HG03103 (cell line): ENCODE measurements at regions not wholly inside any gene's neighbourhood (a gene's known extent, or its start where the extent isn't known, plus 50 kb on each side); places are given as distances from the start of the nearest gene placed in this dataset.
"Not testable (repeated sequence)": the region's sequence is repeated elsewhere in the genome, so short reads cannot be mapped to it uniquely, and the experiment has no call there.

Experiments
- ATAC-seq: cut with Tn5 transposase; IDR thresholded peaks from one replicate; pipeline ENCODE4 v1.9.1; 2021; ENCODE audit warnings: low read depth; ENCODE audit not compliant: unreplicated experiment

DNA sequence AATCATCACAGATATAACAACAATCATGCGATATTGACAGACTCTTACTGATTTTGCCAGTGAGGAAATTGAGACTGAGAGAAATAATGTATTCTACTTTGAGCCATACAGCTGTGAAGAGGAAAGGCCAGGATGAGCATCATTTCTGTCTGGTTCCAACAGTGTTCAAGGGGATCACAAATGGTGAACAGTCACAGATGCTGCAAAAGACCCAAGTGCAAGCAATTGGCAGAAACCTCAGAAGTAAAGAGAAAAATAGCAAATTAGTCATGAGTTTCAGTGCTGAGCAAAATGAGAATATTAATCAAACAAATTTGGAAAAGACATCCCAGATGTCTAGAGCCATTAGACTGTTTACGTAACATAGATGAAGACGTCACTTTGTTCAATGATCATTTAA is 114.1 kb downstream of the RAB38 start:
- ATAC-seq, result no peak

DNA sequence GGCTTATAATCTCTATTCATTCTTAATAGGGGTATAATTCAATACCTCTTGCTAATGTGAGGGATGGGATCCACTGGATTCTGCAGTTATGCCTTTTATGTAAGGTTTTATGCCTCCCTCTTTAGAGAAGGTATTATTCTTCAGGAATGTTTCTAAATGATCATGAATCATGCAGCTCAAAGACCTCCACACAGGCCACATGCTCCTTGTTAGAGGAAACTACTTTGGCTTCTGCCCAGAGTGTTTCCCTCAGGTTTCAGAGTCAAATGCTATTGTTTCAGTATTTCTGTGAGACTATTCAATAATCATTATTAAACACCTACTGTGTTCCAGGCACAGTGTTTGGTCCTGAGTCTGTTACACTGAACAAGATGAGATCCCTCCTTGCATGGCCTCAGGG is 115.9 kb downstream of the RAB38 start:
- ATAC-seq, result no peak

DNA sequence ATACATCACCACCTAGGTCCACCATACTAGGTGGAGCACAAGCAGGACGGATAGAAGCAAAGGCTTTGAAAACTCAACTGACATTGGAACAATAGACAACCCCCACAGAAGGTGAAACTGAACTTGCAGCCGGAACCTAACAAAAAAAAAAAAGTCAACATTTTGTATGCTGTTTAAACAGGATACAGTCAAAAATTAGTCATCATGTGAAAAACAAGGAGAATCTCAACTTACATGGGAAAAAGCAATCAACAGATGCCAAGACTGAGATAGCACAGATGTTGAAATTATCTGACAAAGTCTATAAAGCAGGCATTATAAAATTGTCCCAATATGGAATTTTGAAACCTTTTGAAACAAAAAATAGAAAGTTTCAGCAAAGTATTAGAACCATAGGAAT is 123.8 kb downstream of the RAB38 start:
- ATAC-seq, result no peak

DNA sequence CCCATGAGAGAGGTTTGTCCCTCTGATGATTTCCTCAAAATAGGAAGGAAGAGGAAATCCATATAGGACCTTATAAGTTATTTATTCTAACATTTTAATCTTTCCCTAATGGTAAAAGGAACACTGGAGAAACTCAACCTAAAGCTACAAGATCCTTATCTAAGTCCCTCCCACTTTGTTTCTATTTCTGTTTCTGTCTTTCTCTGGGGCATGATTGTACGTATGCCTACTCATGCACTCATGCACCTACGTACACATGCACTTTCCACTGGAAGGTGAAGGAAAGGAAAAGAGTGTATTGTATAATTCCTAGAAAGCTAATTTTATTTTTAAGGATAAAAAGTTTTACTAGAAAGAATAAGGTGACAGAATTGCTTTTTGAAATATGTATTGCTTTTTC is 125.0 kb downstream of the RAB38 start:
- no peak for ATAC-seq

DNA sequence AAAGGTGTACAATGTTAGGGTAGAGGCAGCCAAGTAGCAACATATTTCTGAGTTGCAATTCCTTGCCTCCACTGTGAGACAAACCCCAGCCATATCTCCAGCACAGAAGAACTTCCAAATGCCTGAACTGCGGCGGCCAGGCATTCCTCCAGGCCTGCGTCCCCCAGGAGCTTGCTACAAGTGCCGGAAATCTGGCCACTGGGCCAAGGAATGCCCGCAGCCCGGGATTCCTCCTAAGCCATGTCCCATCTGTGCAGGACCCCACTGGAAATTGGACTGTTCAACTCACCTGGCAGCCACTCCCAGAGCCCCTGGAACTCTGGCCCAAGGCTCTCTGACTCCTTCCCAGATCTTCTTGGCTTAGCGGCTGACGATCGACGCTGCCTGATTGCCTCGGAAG is 130.0 kb downstream of the RAB38 start:
- not testable (repeated sequence) for ATAC-seq

DNA sequence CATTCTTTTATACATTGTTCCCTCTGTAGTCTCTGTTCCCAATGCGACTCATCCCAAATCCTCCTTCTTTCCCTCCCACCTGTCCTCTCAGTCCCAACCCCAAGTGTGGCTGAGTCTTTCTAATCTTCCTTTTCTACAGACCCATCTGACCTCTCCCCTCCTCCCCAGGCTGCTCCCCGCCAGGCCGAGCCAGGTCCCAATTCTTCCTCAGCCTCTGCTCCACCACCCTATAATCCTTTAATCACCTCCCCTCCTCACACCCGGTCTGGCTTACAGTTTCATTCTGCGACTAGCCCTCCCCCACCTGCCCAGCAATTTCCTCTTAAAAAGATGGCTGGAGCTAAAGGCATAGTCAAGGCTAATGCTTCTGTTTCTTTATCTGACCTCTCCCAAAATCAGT is 130.6 kb downstream of the RAB38 start:
- ATAC-seq, result not testable (repeated sequence)

DNA sequence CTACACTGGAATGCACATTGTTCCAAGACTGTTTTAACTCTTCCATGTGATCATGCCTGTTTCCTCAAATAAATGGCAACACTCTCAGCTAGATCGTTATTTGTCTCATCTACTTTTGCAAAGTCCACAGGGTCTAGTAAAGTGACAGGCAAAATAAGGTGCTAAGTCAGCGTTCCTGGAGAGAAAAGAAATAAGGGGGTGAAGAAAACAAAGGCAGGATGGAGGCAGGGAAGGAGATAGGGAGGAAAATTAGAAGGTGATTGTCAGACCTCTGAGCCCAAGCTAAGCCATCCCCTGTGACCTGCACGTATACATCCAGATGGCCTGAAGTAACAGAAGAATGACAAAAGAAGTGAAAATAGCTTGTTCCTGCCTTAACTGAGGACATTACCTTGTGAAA is 132.1 kb downstream of the RAB38 start:
- ATAC-seq, result no peak

DNA sequence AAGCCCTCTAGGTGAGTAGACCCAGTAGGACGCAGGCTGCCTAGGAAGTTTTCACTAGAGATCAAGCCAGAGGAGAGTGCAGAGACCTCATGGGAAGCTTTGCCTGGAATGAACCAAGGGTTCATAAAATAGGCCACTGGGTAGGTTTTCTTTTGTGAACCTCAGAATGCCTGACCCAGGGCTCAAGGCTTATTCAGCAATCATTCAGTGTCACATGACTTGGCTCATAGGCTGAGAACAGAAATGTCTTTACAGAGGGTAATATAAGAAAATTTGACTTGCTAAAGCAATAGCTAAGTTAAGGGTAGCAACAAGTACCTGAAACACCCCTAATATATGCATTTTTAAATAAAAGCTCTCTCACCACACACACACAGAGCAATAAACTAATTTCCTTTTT is 132.6 kb downstream of the RAB38 start:
- no peak for ATAC-seq

DNA sequence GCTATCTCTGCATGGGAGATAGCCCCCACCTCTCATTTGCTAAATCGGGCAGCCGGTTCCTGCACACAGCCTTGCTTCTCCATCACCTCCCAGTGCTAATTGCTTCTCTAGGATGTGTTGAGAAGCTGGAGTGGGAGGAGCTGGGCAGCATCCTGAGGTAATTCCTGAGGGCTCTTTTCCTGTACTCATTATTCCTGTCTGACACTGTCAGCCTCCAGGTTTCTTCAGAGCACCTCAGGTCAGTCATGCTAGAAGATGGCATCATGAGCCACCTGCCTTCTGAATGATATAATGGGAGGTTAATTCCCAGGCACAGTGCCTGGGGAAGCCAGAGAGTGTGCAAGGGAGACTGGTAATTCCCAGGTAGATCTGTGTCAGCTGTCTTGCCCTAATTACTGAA is 133.0 kb downstream of the RAB38 start:
- ATAC-seq, result no peak

DNA sequence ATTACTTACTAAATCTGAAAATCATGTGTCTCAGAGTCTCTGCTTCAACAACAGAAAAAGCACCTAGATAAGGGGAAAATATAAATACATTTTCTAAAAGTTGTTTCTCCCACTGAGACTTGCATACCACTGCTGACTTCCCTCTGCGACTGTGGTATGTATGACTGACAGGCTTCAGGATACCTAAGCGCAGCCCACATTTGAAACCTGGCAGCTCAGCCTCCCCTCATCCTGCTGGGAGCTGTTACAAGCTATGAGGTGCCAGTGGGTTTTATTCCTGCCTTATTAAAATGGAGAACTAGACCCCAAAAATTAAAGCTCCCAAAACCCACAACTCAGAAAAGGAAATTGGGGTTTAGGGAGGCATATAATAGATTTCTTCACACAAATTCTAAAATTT is 133.6 kb downstream of the RAB38 start:
- ATAC-seq, result no peak

DNA sequence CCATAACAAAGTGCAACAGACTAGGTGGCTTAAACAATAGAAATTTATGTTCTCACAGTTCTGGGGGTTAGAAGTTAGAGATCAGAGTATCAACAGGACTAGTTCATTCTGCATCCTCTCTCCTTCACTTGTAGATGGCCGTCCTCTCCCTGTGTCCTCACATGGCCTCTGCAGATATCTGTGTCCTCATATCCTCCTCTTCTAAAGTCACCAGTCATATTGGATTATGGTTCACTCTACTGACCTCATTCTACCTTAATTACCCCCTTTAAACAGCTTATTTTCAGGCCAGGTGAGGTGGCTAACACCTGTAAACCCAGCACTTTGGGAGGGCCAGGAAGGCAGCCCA is 135.1 kb downstream of the RAB38 start:
- ATAC-seq, result no peak

DNA sequence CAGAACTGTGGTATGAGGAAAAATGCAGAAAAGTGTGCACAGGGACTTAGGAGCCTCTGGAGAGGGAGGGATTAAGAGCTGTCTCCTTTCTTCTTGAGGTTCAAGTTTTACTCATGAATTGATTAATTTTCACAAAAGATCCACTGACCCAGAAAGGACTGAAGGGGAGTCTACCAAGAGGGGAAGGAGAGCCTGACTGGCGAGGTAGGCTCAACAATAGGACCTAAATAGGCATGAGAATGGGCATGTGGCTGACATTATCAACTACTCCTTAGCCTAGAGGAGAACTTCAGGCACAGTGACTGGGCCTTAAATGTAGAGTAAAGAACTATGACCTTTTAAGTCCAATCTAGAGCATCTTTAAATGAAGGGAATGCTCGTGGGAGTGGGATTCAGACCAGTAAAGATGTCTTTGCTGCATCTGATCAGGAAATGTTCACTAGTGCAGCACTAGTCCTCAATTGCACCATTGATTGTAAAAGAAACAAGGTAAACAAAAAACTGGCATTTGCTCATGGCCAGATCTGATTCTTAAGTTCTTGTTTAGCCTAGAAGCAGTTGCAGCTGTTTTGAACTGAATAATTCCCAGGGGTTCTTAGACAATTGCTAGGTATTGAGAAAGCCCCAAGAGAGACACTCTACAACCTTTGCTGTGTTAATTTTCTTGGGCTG is 135.6 kb downstream of the RAB38 start:
- ATAC-seq, result no peak

DNA sequence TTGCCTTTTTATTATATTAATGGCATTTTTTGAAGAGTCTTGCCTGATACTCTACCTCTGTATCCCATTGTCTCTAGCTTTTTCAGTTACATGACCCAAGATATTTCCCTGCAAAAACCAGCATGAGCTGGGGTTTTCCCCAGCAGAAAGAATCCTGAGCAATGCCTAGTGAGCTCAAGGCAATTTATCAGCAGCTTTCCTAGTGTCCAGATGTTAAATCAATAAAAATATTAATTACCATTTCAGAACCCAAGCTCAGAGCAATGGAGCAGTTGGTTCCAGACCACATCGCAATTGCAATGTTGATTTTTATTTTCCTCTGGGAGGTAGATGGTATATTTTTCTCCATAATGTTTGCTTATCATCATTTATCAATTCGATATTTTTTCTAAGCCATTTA is 137.2 kb downstream of the RAB38 start:
- no peak for ATAC-seq

DNA sequence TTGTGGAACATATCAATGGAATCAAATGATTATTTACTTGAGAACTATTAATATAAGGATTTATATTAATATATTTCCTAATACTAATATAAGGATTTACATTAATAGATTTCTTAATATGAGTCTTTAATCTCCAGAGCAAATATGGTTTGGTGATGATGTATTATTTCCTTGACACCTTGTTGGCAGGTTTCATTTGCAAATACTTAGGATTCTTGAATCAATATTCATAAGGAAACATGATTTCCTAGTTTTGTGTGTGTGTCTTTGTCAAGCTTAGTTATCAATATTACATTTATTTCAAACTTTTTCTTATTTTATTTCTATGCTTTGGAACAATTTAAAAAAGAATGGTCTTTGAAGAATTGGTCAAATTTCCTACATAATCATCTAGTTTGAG is 138.5 kb downstream of the RAB38 start:
- no peak for ATAC-seq

DNA sequence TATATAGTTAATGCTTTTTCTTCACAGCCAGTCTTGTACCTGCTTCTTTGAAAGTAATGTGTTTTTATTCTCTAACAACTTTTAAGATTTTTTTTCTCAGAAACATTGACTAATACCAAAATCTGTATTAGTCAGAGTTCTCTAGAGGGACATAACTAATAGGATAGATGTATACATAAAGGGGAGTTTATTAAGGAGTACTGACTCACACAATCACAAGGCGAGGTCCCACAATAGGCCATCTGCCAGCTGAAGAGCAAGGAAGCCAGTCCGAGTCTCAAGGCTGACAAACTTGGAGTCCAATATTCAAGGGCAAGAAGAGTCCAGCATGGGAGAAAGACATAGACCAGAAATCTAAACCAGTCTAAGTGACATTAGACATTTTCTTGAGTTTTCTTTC is 140.0 kb downstream of the RAB38 start:
- ATAC-seq, result no peak

DNA sequence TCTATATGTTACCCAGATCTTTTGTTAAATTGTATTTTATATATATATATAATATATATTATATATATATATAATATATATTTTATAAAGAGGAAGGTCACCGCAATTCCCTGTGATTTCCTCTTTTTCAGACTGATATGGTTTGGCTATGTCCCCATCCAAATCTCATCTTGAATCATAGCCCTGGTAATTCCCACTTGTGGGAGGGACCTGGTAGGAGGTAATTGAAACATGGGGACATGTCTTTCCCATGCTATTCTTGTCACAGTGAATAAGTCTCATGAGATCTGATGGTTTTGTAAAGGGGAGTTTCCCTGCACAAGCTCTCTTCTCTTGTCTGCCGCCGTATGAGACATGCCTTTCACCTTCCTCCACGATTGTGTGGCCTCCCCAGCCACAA is 157.6 kb downstream of the RAB38 start:
- ATAC-seq, result no peak

DNA sequence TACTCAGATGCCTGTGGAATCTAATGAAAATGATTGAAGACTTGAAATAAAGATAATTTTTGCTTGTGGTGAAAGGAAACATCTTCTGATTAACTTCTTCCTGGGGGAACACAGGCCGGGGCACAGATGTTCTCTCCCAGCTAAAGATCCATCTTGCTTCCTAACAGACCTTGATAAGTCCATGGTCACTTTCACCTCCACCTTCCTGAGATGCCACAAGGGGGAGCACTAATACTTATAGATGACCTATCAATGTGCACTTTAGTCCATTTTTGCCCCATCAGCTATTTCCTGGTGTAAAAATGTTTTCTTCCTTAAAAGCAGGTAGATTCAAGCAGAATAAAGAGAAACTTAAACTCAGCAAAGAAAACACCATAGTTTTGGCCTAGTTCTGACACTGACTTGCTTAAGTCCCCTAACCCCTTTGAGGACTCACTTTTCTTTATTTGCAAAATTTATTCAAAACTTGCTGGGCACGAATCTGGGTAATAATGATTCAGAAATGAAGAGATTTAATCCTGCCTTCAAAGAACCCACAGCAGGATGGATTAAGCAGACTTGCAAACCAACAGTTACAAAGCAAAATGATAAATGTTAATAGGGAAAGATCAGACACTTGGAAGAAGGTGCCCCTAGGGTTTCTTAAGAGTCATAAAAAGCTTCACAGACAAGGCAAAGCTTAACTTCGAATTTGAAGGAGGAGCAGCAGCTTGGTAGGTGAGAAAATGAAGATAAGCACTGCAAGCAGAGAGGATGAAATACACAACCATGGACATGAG is 158.7 kb downstream of the RAB38 start:
- ATAC-seq, result peak; percentile 89

DNA sequence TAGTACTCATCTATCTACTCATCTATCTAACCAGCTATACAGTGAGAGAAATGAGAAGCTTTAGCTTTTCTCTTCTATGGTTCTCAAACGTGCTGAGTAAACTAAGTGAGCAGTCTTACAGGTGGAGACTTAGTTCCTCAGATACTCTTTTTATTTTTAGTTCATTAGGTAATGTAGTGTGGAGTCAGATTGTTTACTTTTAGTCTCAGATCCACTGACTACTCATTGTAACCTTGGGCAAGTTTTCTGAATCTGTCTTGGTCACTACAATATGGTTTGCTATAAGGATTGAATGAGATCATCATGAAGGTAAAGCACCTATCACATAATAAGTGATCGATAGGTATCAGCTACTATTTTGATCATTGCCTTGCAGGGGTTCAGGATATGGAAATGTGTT is 160.1 kb downstream of the RAB38 start:
- ATAC-seq, result no peak

DNA sequence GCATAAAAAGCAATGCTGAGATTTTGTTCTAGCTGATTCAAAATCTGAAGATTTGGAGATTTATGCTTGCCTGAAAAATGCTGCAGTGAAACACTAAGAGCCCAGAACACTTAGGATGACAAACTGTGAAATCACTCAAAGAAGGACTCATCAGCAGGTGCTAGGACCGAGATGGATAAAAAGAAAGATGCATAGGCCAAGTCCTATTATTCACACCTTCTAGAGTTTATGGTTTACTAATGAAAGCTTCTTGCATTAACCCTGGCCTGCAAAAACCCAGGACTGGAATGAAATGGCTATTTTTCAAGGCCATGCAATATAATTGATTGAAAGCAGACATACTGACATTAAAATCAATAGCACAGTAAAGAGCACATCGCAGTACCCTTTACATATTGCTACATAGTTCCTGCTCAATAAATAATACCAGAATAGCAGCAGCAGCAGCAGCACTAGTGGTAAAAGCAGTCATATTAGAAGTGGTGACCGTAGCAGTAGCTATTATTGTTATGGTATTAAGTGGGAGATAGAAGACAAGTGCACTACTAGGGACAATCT is 161.7 kb downstream of the RAB38 start:
- no peak for ATAC-seq

DNA sequence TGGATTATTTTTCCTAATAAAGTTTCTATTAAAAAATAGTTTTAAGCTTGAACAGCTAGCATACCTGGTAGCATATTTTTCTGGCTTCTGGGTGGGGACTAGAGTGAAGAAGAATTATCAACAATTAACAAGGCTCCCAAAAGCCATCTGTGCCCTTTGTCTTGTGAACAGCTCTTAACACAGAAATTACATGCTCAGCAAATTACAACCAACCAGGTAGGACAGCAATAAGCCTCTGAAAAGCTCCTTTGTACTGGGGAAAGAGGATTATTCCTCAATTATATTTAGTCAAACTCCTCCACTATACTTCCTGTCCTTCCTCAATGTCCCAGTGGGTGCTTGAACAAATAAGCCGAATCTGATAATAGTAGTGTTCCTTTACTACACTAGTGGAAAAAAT is 162.8 kb downstream of the RAB38 start:
- ATAC-seq, result no peak

DNA sequence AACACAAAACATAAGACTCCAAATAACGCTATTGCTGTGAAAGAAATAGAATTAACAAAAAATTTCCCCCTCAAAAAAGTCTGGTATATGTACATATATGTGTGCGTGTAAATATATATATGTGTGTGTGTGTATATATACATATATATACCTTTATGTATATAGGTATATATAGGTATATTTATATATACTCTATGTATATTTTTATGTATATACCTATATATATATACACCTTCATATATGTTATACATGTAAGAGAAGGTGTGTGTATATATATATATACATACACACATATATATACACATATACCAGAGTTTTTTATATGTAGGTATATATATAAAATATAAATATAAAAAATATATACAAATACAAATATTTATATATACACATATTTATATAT is 199.2 kb downstream of the RAB38 start:
- ATAC-seq, result no peak

DNA sequence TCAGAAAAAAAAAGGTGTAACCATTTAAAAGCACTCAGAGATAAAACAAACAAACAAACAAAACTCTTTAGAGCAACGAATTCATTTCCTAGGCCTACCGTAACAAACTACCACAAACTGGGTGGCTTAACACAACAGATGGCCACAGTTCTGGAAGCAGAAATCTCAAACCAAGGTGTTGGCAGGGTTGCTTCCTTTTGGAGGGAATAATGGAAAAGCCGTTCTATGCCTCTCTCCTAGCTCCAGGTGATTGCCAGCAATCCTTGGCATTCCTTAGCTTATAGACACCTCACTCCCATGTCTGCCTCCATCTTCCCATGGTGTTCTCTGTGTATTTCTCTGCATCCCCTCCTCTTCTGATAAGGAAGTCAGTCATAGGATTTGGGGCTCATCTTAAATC is 200.4 kb downstream of the RAB38 start:
- ATAC-seq, result no peak
